Urinary bladder (tissue), 3 donors: ENCODE measurements at regions not wholly inside any gene's neighbourhood (a gene's known extent, or its start where the extent isn't known, plus 50 kb on each side); places are given as distances from the start of the nearest gene placed in this dataset.
"Not testable (repeated sequence)": the region's sequence is repeated elsewhere in the genome, so short reads cannot be mapped to it uniquely, and the experiment has no call there.

Experiments used
- DNase-seq: peaks from one replicate; pipeline ENCODE4 v3.0.0-alpha.2; 2015; ENCODE audit errors: extremely low spot score
- H3K27ac ChIP-seq: one replicate; pipeline ENCODE4 v1.5.1; 2013; ENCODE audit warnings: low read depth, mild to moderate bottlenecking, moderate library complexity
- H3K36me3 ChIP-seq: one replicate; pipeline ENCODE4 v1.6.1; 2013; ENCODE audit warnings: mild to moderate bottlenecking, moderate library complexity; ENCODE audit not compliant: insufficient read depth
- H3K4me1 ChIP-seq: one replicate; pipeline ENCODE4 v1.6.1; 2013; ENCODE audit warnings: mild to moderate bottlenecking, moderate library complexity; ENCODE audit not compliant: insufficient read depth
- H3K4me3 ChIP-seq: one replicate; pipeline ENCODE4 v1.5.1; 2013; ENCODE audit warnings: low read depth, low read length
- WGBS: extraction: QIAGEN DNeasy Blood & Tissue Kit; methylation state at CpG from one replicate; pipeline ENCODE4 v1.1.7; 2013; 5-methylcytosine and 5-hydroxymethylcytosine counted together
- donor health status: healthy with polysubstance abuse.
- donor health status: healthy.

- no peak overlapping the region for H3K4me3 ChIP-seq
- no peaks in the 10 kb centered on the region for H3K4me1 ChIP-seq
- 79% methylated on average over 14 of the region's 14 CpGs for WGBS
- no peaks in the 10 kb centered on the region for H3K36me3 ChIP-seq
- no peak overlapping the region for H3K27ac ChIP-seq
- no peak for DNase-seq
Measured at GRCh38 chr3:127069814-127070440, 87.0 kb downstream of the PLXNA1 start.

- no peak for DNase-seq
- WGBS, result 83% methylated on average over 9 of the region's 9 CpGs
- no peak overlapping the region for H3K4me3 ChIP-seq
- no peak overlapping the region for H3K27ac ChIP-seq
- no peaks in the 10 kb centered on the region for H3K36me3 ChIP-seq
- no peaks in the 10 kb centered on the region for H3K4me1 ChIP-seq
Measured at GRCh38 chr3:127070776-127071175, 87.9 kb downstream of the PLXNA1 start.

- no peak overlapping the region for H3K4me3 ChIP-seq
Measured at GRCh38 chr3:127071597-127072001, 88.7 kb downstream of the PLXNA1 start.

GRCh38 chr3:127072221-127072771 is 89.4 kb downstream of the PLXNA1 start:
- H3K27ac ChIP-seq, result no peak overlapping the region

More at GRCh38 chr3:127071597-127072001, 88.7 kb downstream of the PLXNA1 start:
- WGBS, result 92% methylated on average over 10 of the region's 10 CpGs
- no peak for DNase-seq
- Histone ChIP-seq H3K4me1 (no peaks in the 10 kb centered on the region), H3K27ac (no peak overlapping the region), H3K36me3 (no peaks in the 10 kb centered on the region)

GRCh38 chr3:127072971-127073783 is 90.3 kb downstream of the PLXNA1 start:
- no peak for DNase-seq
- no peaks in the 10 kb centered on the region for H3K36me3 ChIP-seq
- H3K4me1 ChIP-seq, result no peaks in the 10 kb centered on the region
- no peak overlapping the region for H3K4me3 ChIP-seq
- H3K27ac ChIP-seq, result no peak overlapping the region
- WGBS, result 61% methylated on average over 16 of the region's 16 CpGs

More at GRCh38 chr3:127072221-127072771, 89.4 kb downstream of the PLXNA1 start:
- H3K4me3 ChIP-seq, result no peak overlapping the region
- H3K4me1 ChIP-seq, result no peaks in the 10 kb centered on the region
- no peak for DNase-seq
- no peaks in the 10 kb centered on the region for H3K36me3 ChIP-seq
- 90% methylated on average over 10 of the region's 10 CpGs for WGBS

- no peaks in the 10 kb centered on the region for H3K4me1 ChIP-seq
- H3K4me3 ChIP-seq, result no peak overlapping the region
- no peak overlapping the region for H3K27ac ChIP-seq
- WGBS, result 61% methylated on average over 7 of the region's 7 CpGs
- no peaks in the 10 kb centered on the region for H3K36me3 ChIP-seq
- peak; percentile 66 for DNase-seq
Measured at GRCh38 chr3:127073941-127074820, 91.3 kb downstream of the PLXNA1 start.

- Histone ChIP-seq H3K36me3 (no peaks in the 10 kb centered on the region), H3K27ac (no peak overlapping the region), H3K4me3 (no peak overlapping the region), H3K4me1 (no peaks in the 10 kb centered on the region)
- DNase-seq, result no peak
- 78% methylated on average over 4 of the region's 4 CpGs for WGBS
Measured at GRCh38 chr3:127074900-127075360, 92.0 kb downstream of the PLXNA1 start.

GRCh38 chr3:127076166-127076992 is 93.5 kb downstream of the PLXNA1 start:
- H3K36me3 ChIP-seq, H3K27ac ChIP-seq, H3K4me1 ChIP-seq, DNase-seq, H3K4me3 ChIP-seq: not testable (repeated sequence)
- WGBS, result 95% methylated on average over 34 of the region's 34 CpGs

GRCh38 chr3:127077068-127077467 is 94.2 kb downstream of the PLXNA1 start:
- Histone ChIP-seq H3K4me3 (no peak overlapping the region), H3K4me1 (no peaks in the 10 kb centered on the region), H3K36me3 (no peaks in the 10 kb centered on the region), H3K27ac (no peak overlapping the region)
- DNase-seq, result no peak
- WGBS, result 80% methylated on average over 10 of the region's 10 CpGs

- no peak overlapping the region for H3K4me3 ChIP-seq
- DNase-seq, result no peak
- WGBS, result 81% methylated on average over 10 of the region's 10 CpGs
- H3K36me3 ChIP-seq, result no peaks in the 10 kb centered on the region
- no peaks in the 10 kb centered on the region for H3K4me1 ChIP-seq
- no peak overlapping the region for H3K27ac ChIP-seq
Measured at GRCh38 chr3:127077505-127078064, 94.7 kb downstream of the PLXNA1 start.

- Histone ChIP-seq H3K36me3 (no peaks in the 10 kb centered on the region), H3K27ac (no peak overlapping the region), H3K4me3 (no peak overlapping the region), H3K4me1 (no peaks in the 10 kb centered on the region)
- WGBS, result 88% methylated on average over 9 of the region's 9 CpGs
- no peak for DNase-seq
Measured at GRCh38 chr3:127078626-127079025, 95.7 kb downstream of the PLXNA1 start.

GRCh38 chr3:127079211-127079610 is 96.3 kb downstream of the PLXNA1 start:
- Histone ChIP-seq H3K4me1 (no peaks in the 10 kb centered on the region), H3K4me3 (no peak overlapping the region), H3K27ac (no peak overlapping the region), H3K36me3 (no peaks in the 10 kb centered on the region)
- WGBS, result 89% methylated on average over 5 of the region's 5 CpGs
- DNase-seq, result no peak
